ENCODE measurements at regions not wholly inside any gene's neighbourhood (a gene's known extent, or its start where the extent isn't known, plus 50 kb on each side); places are given as distances from the start of the nearest gene placed in this dataset.

- intact Hi-C loops (cut with micrococcal nuclease), result no loop called here
- H3K9me3 ChIP-seq (replicated peaks in 1 of 2; ENCODE audit: control insufficient read depth in 1 of 2, insufficient read depth in 1 of 2, low read length in 2 of 2), result peaks cover 13 to 19% of the 10 kb centered on the region in 2 donors
- TF ChIP-seq, protein P1, sequence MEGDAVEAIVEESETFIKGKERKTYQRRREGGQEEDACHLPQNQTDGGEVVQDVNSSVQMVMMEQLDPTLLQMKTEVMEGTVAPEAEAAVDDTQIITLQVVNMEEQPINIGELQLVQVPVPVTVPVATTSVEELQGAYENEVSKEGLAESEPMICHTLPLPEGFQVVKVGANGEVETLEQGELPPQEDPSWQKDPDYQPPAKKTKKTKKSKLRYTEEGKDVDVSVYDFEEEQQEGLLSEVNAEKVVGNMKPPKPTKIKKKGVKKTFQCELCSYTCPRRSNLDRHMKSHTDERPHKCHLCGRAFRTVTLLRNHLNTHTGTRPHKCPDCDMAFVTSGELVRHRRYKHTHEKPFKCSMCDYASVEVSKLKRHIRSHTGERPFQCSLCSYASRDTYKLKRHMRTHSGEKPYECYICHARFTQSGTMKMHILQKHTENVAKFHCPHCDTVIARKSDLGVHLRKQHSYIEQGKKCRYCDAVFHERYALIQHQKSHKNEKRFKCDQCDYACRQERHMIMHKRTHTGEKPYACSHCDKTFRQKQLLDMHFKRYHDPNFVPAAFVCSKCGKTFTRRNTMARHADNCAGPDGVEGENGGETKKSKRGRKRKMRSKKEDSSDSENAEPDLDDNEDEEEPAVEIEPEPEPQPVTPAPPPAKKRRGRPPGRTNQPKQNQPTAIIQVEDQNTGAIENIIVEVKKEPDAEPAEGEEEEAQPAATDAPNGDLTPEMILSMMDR (IDR thresholded peaks at IDR 0.05), result no peak
- no peak overlapping the region for H3K4me2 ChIP-seq (replicated peaks; ENCODE audit: extremely low read depth, low read length, poor library complexity, severe bottlenecking)
- peak in 1 of 3 donors; percentile 27 for DNase-seq
- peaks cover 4% of the 10 kb centered on the region for H3K4me1 Mint-ChIP-seq
- no peak overlapping the region for H3K27ac ChIP-seq (ENCODE audit: low read depth in 1 of 2, low read length in 2 of 2)
- peaks cover 4 to 18% (median 10%) of the 10 kb centered on the region in 7 donors for H3K9me3 Mint-ChIP-seq
- H3K27ac Mint-ChIP-seq, result no peak overlapping the region
- no peaks in the 10 kb centered on the region for H3K79me2 ChIP-seq (ENCODE audit: insufficient read depth, low read length)
- no peaks in the 10 kb centered on the region for H3K27me3 ChIP-seq (ENCODE audit: control insufficient read depth in 2 of 2, insufficient read depth in 2 of 2, low read length in 2 of 2)
- no peaks in the 10 kb centered on the region for H3K36me3 ChIP-seq (replicated peaks in 1 of 2; ENCODE audit: control insufficient read depth in 1 of 2, insufficient read depth in 2 of 2, low read length in 2 of 2)
- H3K4me1 ChIP-seq (ENCODE audit: control insufficient read depth in 1 of 2, insufficient read depth in 2 of 2, low read length in 2 of 2), result no peaks in the 10 kb centered on the region
- H4K20me1 ChIP-seq (ENCODE audit: insufficient read depth, low read length), result no peaks in the 10 kb centered on the region
- no peak overlapping the region for H3K4me3 ChIP-seq (replicated peaks in 1 of 3; ENCODE audit: low read depth in 2 of 3, low read length in 3 of 3)
- no peak overlapping the region for H2AFZ ChIP-seq (ENCODE audit: insufficient read depth, low read depth, low read length, poor library complexity, severe bottlenecking)
- no peaks in the 10 kb centered on the region for H3K36me3 Mint-ChIP-seq
- H3K27me3 Mint-ChIP-seq (ENCODE audit: low read depth in 3 of 3), result no peaks in the 10 kb centered on the region
- no peak overlapping the region for H3K4me3 Mint-ChIP-seq
- no peak overlapping the region for H3K9ac ChIP-seq (ENCODE audit: insufficient read depth, low read length, poor library complexity, severe bottlenecking)
Observed at GRCh38 chr2:41488888-41489287, 558.9 kb upstream of the PKDCC start.

DNA sequence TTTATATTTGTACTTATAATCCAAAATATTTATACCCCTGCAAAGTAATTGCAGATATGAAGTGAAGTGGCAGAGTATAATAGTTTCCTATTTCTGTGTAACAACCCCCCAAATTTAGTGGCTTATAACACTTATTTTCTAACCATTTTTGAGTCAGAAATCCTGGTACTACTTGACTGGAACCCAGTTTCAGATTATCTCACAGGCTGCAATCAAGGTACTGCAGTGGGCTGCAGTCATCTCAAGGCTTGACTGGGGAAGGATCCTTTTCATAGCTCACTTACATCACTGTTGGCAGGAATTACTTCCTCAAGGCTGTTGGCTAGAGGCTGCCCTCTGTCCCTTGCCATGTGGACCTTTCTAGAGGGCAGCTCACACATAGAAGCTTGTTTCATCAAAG lies 558.2 kb upstream of the PKDCC start:
- intact Hi-C loops (cut with micrococcal nuclease), result no loop called here
- Mint-ChIP-seq H3K4me3 (no peak overlapping the region), H3K36me3 (no peaks in the 10 kb centered on the region), H3K27ac (no peak overlapping the region), H3K27me3 (ENCODE audit: low read depth in 3 of 3) (no peaks in the 10 kb centered on the region), H3K9me3 (peaks cover 9 to 25% (median 18%) of the 10 kb centered on the region in 7 donors), H3K4me1 (peaks cover 4% of the 10 kb centered on the region)
- Histone ChIP-seq H3K9me3 (replicated peaks in 1 of 2; ENCODE audit: control insufficient read depth in 1 of 2, insufficient read depth in 1 of 2, low read length in 2 of 2) (peaks cover 20 to 27% of the 10 kb centered on the region in 2 donors), H3K4me1 (ENCODE audit: control insufficient read depth in 1 of 2, insufficient read depth in 2 of 2, low read length in 2 of 2) (no peaks in the 10 kb centered on the region), H4K20me1 (ENCODE audit: insufficient read depth, low read length) (no peaks in the 10 kb centered on the region), H3K4me2 (replicated peaks; ENCODE audit: extremely low read depth, low read length, poor library complexity, severe bottlenecking) (no peak overlapping the region), H3K27me3 (ENCODE audit: control insufficient read depth in 2 of 2, insufficient read depth in 2 of 2, low read length in 2 of 2) (no peaks in the 10 kb centered on the region), H3K79me2 (ENCODE audit: insufficient read depth, low read length) (no peaks in the 10 kb centered on the region), H3K27ac (ENCODE audit: low read depth in 1 of 2, low read length in 2 of 2) (no peak overlapping the region), H3K36me3 (replicated peaks in 1 of 2; ENCODE audit: control insufficient read depth in 1 of 2, insufficient read depth in 2 of 2, low read length in 2 of 2) (no peaks in the 10 kb centered on the region), H2AFZ (ENCODE audit: insufficient read depth, low read depth, low read length, poor library complexity, severe bottlenecking) (no peak overlapping the region), H3K9ac (ENCODE audit: insufficient read depth, low read length, poor library complexity, severe bottlenecking) (no peak overlapping the region), H3K4me3 (replicated peaks in 1 of 3; ENCODE audit: low read depth in 2 of 3, low read length in 3 of 3) (no peak overlapping the region)
- DNase-seq, result no peak
- TF ChIP-seq, protein P1 (IDR thresholded peaks at IDR 0.05), result no peak
